ENCODE measurements at regions not wholly inside any gene's neighbourhood (a gene's known extent, or its start where the extent isn't known, plus 50 kb on each side); places are given as distances from the start of the nearest gene placed in this dataset.
"Not testable (repeated sequence)": the region's sequence is repeated elsewhere in the genome, so short reads cannot be mapped to it uniquely, and the experiment has no call there.

- H3K27me3 ChIP-seq (ENCODE audit: control insufficient read depth, low read length): no peaks in the 10 kb centered on the region
- H3K4me2 ChIP-seq (ENCODE audit: low read length): no peak overlapping the region
- H3F3A ChIP-seq (ENCODE audit: control insufficient read depth, insufficient read depth): no peaks in the 10 kb centered on the region
- no peaks in the 10 kb centered on the region for H3K36me3 ChIP-seq (ENCODE audit: control insufficient read depth, low read length)
- no peaks in the 10 kb centered on the region for H3K4me1 ChIP-seq (ENCODE audit: control insufficient read depth, low read length)
- no peaks in the 10 kb centered on the region for H4K20me1 ChIP-seq (ENCODE audit: control insufficient read depth, insufficient read depth, low read depth, low read length)
- H3K9me3 ChIP-seq (ENCODE audit: control insufficient read depth, insufficient read depth, low read length): no peaks in the 10 kb centered on the region
- TF ChIP-seq EZH2phosphoT487 (IDR thresholded peaks at IDR 0.05; ENCODE audit: borderline replicate concordance, low read length) (no peak), CTCF (IDR thresholded peaks at IDR 0.05; ENCODE audit: low read depth, low read length, poor library complexity, severe bottlenecking) (no peak)
- no peaks in the 10 kb centered on the region for H3K9me2 ChIP-seq (replicated peaks; ENCODE audit: control insufficient read depth, low read length)
- no peak overlapping the region for H3K4me3 ChIP-seq (ENCODE audit: low read length)
- no peak overlapping the region for H3K27ac ChIP-seq (ENCODE audit: low read depth, low read length)
- H3K79me2 ChIP-seq (ENCODE audit: control insufficient read depth, low read length): no peaks in the 10 kb centered on the region
These were observed 1604.2 kb downstream of the STIM2 start for GRCh38 chr4:28464823-28465222.

GRCh38 chr4:28466886-28467285, 1606.2 kb downstream of the STIM2 start:
- not testable (repeated sequence) for H3K36me3 ChIP-seq (ENCODE audit: control insufficient read depth, low read length); H3K4me2 ChIP-seq (ENCODE audit: low read length); H3K9me2 ChIP-seq (replicated peaks; ENCODE audit: control insufficient read depth, low read length); H4K20me1 ChIP-seq (ENCODE audit: control insufficient read depth, insufficient read depth, low read depth, low read length); H3F3A ChIP-seq (ENCODE audit: control insufficient read depth, insufficient read depth); H3K27ac ChIP-seq (ENCODE audit: low read depth, low read length); H3K79me2 ChIP-seq (ENCODE audit: control insufficient read depth, low read length); H3K4me3 ChIP-seq (ENCODE audit: low read length); H3K9me3 ChIP-seq (ENCODE audit: control insufficient read depth, insufficient read depth, low read length); H3K27me3 ChIP-seq (ENCODE audit: control insufficient read depth, low read length); H3K4me1 ChIP-seq (ENCODE audit: control insufficient read depth, low read length)

GRCh38 chr4:28469387-28469786, 1608.7 kb downstream of the STIM2 start:
- H3K27me3 ChIP-seq (ENCODE audit: control insufficient read depth, low read length): no peaks in the 10 kb centered on the region
- H3K79me2 ChIP-seq (ENCODE audit: control insufficient read depth, low read length): no peaks in the 10 kb centered on the region
- TF ChIP-seq CTCF (IDR thresholded peaks at IDR 0.05; ENCODE audit: low read depth, low read length, poor library complexity, severe bottlenecking) (no peak), EZH2phosphoT487 (IDR thresholded peaks at IDR 0.05; ENCODE audit: borderline replicate concordance, low read length) (no peak)
- H3K9me2 ChIP-seq (replicated peaks; ENCODE audit: control insufficient read depth, low read length): no peaks in the 10 kb centered on the region
- no peaks in the 10 kb centered on the region for H4K20me1 ChIP-seq (ENCODE audit: control insufficient read depth, insufficient read depth, low read depth, low read length)
- no peaks in the 10 kb centered on the region for H3K4me1 ChIP-seq (ENCODE audit: control insufficient read depth, low read length)
- no peaks in the 10 kb centered on the region for H3K36me3 ChIP-seq (ENCODE audit: control insufficient read depth, low read length)
- no peaks in the 10 kb centered on the region for H3F3A ChIP-seq (ENCODE audit: control insufficient read depth, insufficient read depth)
- no peak overlapping the region for H3K4me3 ChIP-seq (ENCODE audit: low read length)
- H3K9me3 ChIP-seq (ENCODE audit: control insufficient read depth, insufficient read depth, low read length): no peaks in the 10 kb centered on the region
- no peak overlapping the region for H3K4me2 ChIP-seq (ENCODE audit: low read length)
- H3K27ac ChIP-seq (ENCODE audit: low read depth, low read length): no peak overlapping the region

GRCh38 chr4:28469886-28470285, 1609.2 kb downstream of the STIM2 start:
- Histone ChIP-seq H3K4me2 (ENCODE audit: low read length) (no peak overlapping the region), H3K4me3 (ENCODE audit: low read length) (no peak overlapping the region), H3K9me3 (ENCODE audit: control insufficient read depth, insufficient read depth, low read length) (no peaks in the 10 kb centered on the region), H4K20me1 (ENCODE audit: control insufficient read depth, insufficient read depth, low read depth, low read length) (no peaks in the 10 kb centered on the region), H3F3A (ENCODE audit: control insufficient read depth, insufficient read depth) (no peaks in the 10 kb centered on the region), H3K4me1 (ENCODE audit: control insufficient read depth, low read length) (no peaks in the 10 kb centered on the region), H3K36me3 (ENCODE audit: control insufficient read depth, low read length) (no peaks in the 10 kb centered on the region), H3K27me3 (ENCODE audit: control insufficient read depth, low read length) (no peaks in the 10 kb centered on the region), H3K9me2 (replicated peaks; ENCODE audit: control insufficient read depth, low read length) (no peaks in the 10 kb centered on the region), H3K27ac (ENCODE audit: low read depth, low read length) (no peak overlapping the region), H3K79me2 (ENCODE audit: control insufficient read depth, low read length) (no peaks in the 10 kb centered on the region)
- TF ChIP-seq EZH2phosphoT487 (IDR thresholded peaks at IDR 0.05; ENCODE audit: borderline replicate concordance, low read length) (no peak), CTCF (IDR thresholded peaks at IDR 0.05; ENCODE audit: low read depth, low read length, poor library complexity, severe bottlenecking) (no peak)

Data from DOHH2 (cell line).